ENCODE measurements at regions not wholly inside any gene's neighbourhood (a gene's known extent, or its start where the extent isn't known, plus 50 kb on each side); places are given as distances from the start of the nearest gene placed in this dataset.

- Histone ChIP-seq H3K9me2 (replicated peaks; ENCODE audit: insufficient read depth) (no peaks in the 10 kb centered on the region), H3K36me3 (replicated peaks; ENCODE audit: insufficient read depth, low read depth) (no peaks in the 10 kb centered on the region), H2AFZ (no peak overlapping the region), H3K4me3 (no peak overlapping the region), H3K27me3 (no peaks in the 10 kb centered on the region), H3K4me1 (ENCODE audit: insufficient read depth) (peaks cover 93% of the 10 kb centered on the region), H3K79me2 (no peaks in the 10 kb centered on the region), H3K9me3 (ENCODE audit: low read depth) (no peaks in the 10 kb centered on the region), H3K4me2 (peak overlapping the region; percentile 42), H4K20me1 (ENCODE audit: insufficient read depth, poor library complexity, severe bottlenecking) (no peaks in the 10 kb centered on the region), H3K27ac (peak overlapping the region; percentile 82)
- peak; percentile 78 for DNase-seq (ENCODE audit: low spot score)
- TF ChIP-seq EZH2 (IDR thresholded peaks at IDR 0.05; ENCODE audit: borderline replicate concordance) = no peak
- TF ChIP-seq, protein P1, sequence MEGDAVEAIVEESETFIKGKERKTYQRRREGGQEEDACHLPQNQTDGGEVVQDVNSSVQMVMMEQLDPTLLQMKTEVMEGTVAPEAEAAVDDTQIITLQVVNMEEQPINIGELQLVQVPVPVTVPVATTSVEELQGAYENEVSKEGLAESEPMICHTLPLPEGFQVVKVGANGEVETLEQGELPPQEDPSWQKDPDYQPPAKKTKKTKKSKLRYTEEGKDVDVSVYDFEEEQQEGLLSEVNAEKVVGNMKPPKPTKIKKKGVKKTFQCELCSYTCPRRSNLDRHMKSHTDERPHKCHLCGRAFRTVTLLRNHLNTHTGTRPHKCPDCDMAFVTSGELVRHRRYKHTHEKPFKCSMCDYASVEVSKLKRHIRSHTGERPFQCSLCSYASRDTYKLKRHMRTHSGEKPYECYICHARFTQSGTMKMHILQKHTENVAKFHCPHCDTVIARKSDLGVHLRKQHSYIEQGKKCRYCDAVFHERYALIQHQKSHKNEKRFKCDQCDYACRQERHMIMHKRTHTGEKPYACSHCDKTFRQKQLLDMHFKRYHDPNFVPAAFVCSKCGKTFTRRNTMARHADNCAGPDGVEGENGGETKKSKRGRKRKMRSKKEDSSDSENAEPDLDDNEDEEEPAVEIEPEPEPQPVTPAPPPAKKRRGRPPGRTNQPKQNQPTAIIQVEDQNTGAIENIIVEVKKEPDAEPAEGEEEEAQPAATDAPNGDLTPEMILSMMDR (IDR thresholded peaks at IDR 0.05; ENCODE audit: poor library complexity) = peak; percentile 35
- 54% methylated on average over 13 of the region's 13 CpGs for WGBS (ENCODE audit: low lambda C conversion rate, missing lambda C conversion rate)
Measured at GRCh38 chr2:42928692-42929545, 136.5 kb upstream of the HAAO start.

GRCh38 chr2:42928161-42928691 lies 135.8 kb upstream of the HAAO start:
- H3K9me3 ChIP-seq (ENCODE audit: low read depth) = no peaks in the 10 kb centered on the region
- no peak for DNase-seq (ENCODE audit: low spot score)
- no peak overlapping the region for H2AFZ ChIP-seq
- H3K27ac ChIP-seq = peak overlapping the region; percentile 82
- no peaks in the 10 kb centered on the region for H3K27me3 ChIP-seq
- H4K20me1 ChIP-seq (ENCODE audit: insufficient read depth, poor library complexity, severe bottlenecking) = no peaks in the 10 kb centered on the region
- peak overlapping the region; percentile 42 for H3K4me2 ChIP-seq
- H3K9me2 ChIP-seq (replicated peaks; ENCODE audit: insufficient read depth) = no peaks in the 10 kb centered on the region
- 31% methylated on average over 9 of the region's 9 CpGs for WGBS (ENCODE audit: low lambda C conversion rate, missing lambda C conversion rate)
- H3K79me2 ChIP-seq = no peaks in the 10 kb centered on the region
- H3K36me3 ChIP-seq (replicated peaks; ENCODE audit: insufficient read depth, low read depth) = no peaks in the 10 kb centered on the region
- H3K4me3 ChIP-seq = no peak overlapping the region
- no peak for TF ChIP-seq EZH2phosphoT487 (IDR thresholded peaks at IDR 0.05; ENCODE audit: low read depth, severe bottlenecking, unreplicated experiment)
- no peak for TF ChIP-seq EZH2 (IDR thresholded peaks at IDR 0.05; ENCODE audit: borderline replicate concordance)
- TF ChIP-seq, protein P1 (IDR thresholded peaks at IDR 0.05; ENCODE audit: poor library complexity) = no peak
- H3K4me1 ChIP-seq (ENCODE audit: insufficient read depth) = peaks cover 96% of the 10 kb centered on the region

DNA sequence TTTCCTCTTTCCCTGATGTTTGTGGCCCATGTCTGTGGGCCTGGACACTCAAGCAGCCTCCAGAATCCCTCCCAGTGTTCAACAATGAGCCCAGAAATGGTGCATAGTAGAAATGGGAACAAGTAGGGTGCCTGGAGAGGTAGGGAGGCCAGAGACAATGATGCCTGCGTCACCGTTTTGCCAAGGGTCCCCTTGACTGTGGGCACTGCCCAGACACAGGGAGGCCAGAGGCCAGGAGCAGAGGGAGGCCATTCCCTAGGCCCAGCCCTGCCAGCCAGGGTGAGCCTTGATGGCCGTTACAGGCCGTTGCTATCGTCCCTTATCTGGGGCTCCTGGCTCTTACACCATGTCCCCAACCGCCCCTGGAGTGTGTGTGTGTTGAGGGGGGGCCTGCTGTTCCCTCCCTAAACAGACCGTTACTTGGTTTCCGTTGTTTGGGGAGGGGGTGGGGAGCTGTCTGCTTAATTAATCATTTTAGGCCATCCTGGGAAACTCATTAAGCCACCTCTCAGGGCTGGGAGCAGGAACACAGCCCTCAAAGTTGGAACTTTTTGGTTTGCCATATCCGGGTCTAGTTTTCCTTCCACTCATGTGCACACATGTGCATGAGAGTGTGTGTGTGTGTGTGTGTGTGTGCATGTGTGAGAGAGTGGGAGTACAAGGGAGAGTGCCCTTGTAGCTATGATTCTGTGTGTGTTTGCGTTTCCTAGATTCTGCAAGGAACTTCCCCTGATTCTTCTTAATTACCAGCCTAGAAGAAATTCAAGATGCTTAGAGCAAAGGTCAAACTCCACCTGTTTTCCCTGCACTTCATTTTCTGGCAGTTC lies 135.2 kb upstream of the HAAO start:
- DNase-seq (ENCODE audit: low spot score) = no peak
- Histone ChIP-seq H3K27me3 (no peaks in the 10 kb centered on the region), H3K9me2 (replicated peaks; ENCODE audit: insufficient read depth) (no peaks in the 10 kb centered on the region), H4K20me1 (ENCODE audit: insufficient read depth, poor library complexity, severe bottlenecking) (no peaks in the 10 kb centered on the region), H3K4me1 (ENCODE audit: insufficient read depth) (peaks cover 96% of the 10 kb centered on the region), H3K36me3 (replicated peaks; ENCODE audit: insufficient read depth, low read depth) (no peaks in the 10 kb centered on the region), H2AFZ (no peak overlapping the region), H3K4me3 (no peak overlapping the region), H3K9me3 (ENCODE audit: low read depth) (no peaks in the 10 kb centered on the region), H3K4me2 (peak overlapping the region; percentile 42), H3K79me2 (no peaks in the 10 kb centered on the region), H3K27ac (peak overlapping the region; percentile 96)
- TF ChIP-seq, protein P1 (IDR thresholded peaks at IDR 0.05; ENCODE audit: poor library complexity) = no peak
- TF ChIP-seq EZH2phosphoT487 (IDR thresholded peaks at IDR 0.05; ENCODE audit: low read depth, severe bottlenecking, unreplicated experiment) = no peak
- 51% methylated on average over 10 of the region's 10 CpGs for WGBS (ENCODE audit: low lambda C conversion rate, missing lambda C conversion rate)
